GM03348 (cell line): ENCODE measurements at regions not wholly inside any gene's neighbourhood (a gene's known extent, or its start where the extent isn't known, plus 50 kb on each side); places are given as distances from the start of the nearest gene placed in this dataset.

Source experiments
- DNase-seq: peaks from one replicate; pipeline ENCODE4 v3.0.0; 2012; ENCODE audit warnings: low spot score

DNA sequence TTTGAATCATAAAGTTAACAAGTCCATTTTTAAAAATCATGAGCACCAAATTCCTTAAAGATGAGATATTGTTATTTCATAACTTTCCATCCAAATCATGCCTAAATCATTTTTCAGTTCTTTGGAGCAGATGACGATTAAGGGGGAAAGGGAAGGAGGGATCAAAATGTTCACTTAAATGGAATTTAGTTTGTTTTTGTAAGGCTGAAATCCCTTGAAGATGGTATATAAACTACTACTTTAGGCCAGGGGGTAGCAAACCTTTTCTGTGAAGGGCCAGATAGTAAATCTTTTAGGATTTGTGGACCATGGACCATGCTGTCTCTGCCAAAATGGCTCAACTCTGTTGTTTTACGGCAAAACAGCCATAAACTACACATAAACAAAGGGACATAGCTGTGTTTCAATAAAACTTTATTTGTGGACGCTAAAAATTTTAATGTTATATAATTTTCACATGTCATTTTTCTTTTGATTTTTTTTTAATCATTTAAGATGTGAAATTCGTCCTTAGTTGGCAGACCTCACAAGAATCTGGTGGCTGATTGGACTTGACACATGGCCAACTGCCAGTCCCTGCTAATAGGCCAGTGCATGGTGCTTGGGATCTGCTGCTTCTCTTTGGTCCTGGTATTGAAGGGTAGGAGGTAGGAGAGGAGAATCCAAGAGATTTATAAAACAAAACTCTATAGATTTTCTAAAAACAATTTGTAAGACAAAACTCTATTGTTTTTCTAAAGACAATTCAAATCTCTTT, 52.0 kb upstream of the RTN4 start:
- DNase-seq, result peak; percentile 65

DNA sequence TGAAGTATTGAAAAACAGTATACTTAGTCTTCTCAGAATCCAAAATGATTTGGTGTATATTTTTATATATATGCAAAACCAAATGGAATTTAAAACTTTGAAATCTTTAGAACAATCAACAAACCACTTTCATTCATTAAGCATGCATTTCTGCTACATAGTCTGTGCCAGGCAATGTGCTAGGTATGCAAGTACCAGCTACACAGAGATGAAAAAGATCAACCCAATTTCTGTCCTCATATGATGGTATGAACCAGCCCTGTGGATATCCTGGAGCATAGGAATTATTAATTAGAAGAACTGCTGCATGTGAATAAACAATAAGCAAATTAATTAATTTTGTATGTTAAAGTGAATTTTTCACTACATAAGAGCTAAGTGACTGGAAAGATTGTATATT, 51.2 kb upstream of the RTN4 start:
- DNase-seq, result no peak

DNA sequence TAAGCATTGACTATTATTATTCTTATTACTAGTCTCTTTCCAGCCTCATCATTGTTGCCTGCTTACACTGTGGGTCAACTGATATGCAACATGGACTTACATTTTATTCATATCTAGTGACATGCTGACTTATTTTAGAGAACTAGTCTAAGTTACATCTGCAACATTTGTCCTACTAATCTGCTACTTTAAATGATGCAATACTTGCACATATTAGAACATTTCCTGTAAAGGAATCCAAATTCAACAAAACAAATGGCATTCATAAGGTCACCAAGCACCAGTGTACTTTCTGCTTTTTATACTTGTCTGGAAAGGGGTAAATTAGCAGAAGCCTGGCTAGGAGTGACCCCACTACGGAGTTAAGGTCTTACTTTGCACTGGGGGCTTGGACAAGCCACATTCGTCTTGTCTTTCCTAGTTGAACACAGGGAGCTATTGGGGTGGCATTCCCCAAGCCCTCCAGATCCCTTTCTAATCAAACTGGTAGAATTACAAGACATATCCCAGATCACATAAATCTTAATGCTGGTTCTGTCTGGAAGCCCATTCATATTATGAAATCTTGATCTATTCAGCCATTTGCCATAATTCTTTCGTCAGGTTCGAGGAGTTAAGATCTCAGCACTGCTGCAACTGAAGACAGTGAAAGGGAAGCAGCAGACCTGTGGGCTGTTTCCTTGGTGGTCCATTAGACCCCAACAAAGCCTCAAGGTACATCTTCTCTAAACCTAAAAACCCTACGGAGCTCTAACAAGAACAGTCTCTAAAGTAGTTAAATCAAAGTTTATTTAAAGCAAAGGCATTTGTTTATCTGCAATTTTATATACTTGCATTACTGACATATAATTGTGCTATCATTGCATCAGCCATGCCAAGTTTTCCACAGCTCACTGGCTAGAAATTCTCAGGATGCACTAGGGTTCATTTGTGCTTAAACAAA, 49.9 kb upstream of the RTN4 start:
- DNase-seq, result no peak
